ENCODE measurements at regions not wholly inside any gene's neighbourhood (a gene's known extent, or its start where the extent isn't known, plus 50 kb on each side); places are given as distances from the start of the nearest gene placed in this dataset.

- no peak for TF ChIP-seq POLR2A (IDR thresholded peaks at IDR 0.05)
- TF ChIP-seq, protein P1, sequence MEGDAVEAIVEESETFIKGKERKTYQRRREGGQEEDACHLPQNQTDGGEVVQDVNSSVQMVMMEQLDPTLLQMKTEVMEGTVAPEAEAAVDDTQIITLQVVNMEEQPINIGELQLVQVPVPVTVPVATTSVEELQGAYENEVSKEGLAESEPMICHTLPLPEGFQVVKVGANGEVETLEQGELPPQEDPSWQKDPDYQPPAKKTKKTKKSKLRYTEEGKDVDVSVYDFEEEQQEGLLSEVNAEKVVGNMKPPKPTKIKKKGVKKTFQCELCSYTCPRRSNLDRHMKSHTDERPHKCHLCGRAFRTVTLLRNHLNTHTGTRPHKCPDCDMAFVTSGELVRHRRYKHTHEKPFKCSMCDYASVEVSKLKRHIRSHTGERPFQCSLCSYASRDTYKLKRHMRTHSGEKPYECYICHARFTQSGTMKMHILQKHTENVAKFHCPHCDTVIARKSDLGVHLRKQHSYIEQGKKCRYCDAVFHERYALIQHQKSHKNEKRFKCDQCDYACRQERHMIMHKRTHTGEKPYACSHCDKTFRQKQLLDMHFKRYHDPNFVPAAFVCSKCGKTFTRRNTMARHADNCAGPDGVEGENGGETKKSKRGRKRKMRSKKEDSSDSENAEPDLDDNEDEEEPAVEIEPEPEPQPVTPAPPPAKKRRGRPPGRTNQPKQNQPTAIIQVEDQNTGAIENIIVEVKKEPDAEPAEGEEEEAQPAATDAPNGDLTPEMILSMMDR (IDR thresholded peaks at IDR 0.05) = no peak
- ATAC-seq = no peak
- 89% methylated on average over 13 of the region's 14 CpGs for WGBS (ENCODE audit: insufficient coverage, low coverage, low lambda C conversion rate, missing lambda C conversion rate)
- no peak for DNase-seq
- Histone ChIP-seq H3K4me3 (no peak overlapping the region), H3K27ac (no peak overlapping the region), H3K36me3 (no peaks in the 10 kb centered on the region), H3K9me3 (no peaks in the 10 kb centered on the region), H3K27me3 (no peaks in the 10 kb centered on the region), H3K4me1 (no peaks in the 10 kb centered on the region)
- intact Hi-C loops (cut with DNase I) = no loop called here
Observed at GRCh38 chr14:55760789-55761566, 181.0 kb downstream of the KTN1 start.

GRCh38 chr14:55761651-55762050 is 181.6 kb downstream of the KTN1 start:
- no peak overlapping the region for H3K4me3 ChIP-seq
- H3K36me3 ChIP-seq = no peaks in the 10 kb centered on the region
- no peaks in the 10 kb centered on the region for H3K27me3 ChIP-seq
- intact Hi-C loops (cut with DNase I) = no loop called here
- 100% methylated on average over 1 of the region's 1 CpG for WGBS (ENCODE audit: insufficient coverage, low coverage, low lambda C conversion rate, missing lambda C conversion rate)
- ATAC-seq (no peak), DNase-seq (no peak)
- TF ChIP-seq POLR2A (IDR thresholded peaks at IDR 0.05) = no peak
- TF ChIP-seq, protein P1 (IDR thresholded peaks at IDR 0.05) = no peak
- H3K9me3 ChIP-seq = no peaks in the 10 kb centered on the region
- H3K27ac ChIP-seq = no peak overlapping the region
- H3K4me1 ChIP-seq = no peaks in the 10 kb centered on the region

DNA sequence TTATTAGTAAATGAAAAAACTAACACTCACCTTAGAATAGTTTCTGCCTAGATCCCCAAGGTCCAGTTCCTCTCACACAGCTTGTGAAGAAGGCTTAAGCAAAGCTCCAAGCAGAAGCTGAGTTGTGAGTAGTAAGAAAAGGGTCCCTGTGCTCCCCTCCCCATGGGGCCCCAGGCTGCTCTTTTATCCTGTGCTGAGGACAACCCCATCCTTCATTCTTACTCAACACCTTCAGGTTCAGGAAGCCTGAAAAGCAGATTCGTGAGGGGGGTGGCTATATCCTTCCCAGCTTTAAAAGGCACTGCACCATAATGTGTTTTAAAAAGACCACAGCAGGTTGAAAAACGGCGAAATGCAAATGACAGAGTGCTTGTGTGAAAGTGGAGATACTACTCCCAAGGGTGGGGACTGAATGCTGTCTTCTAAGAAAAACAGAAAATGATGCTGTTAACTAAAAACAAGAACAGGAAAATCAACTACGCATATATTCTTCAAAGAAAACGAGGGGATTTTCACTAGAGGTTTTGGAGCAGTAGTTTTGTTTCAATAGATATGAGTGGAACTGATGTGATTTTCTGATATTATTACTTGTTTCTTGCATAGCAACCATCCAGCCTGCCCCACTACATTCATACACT is 182.7 kb downstream of the KTN1 start:
- H3K36me3 ChIP-seq = no peaks in the 10 kb centered on the region
- H3K27ac ChIP-seq = no peak overlapping the region
- no peaks in the 10 kb centered on the region for H3K4me1 ChIP-seq
- WGBS (ENCODE audit: insufficient coverage, low coverage, low lambda C conversion rate, missing lambda C conversion rate) = 29% methylated on average over 5 of the region's 5 CpGs
- intact Hi-C loops (cut with DNase I) = no loop called here
- DNase-seq = no peak
- no peak for ATAC-seq
- H3K27me3 ChIP-seq = no peaks in the 10 kb centered on the region
- no peaks in the 10 kb centered on the region for H3K9me3 ChIP-seq
- TF ChIP-seq, protein P1 (IDR thresholded peaks at IDR 0.05) = no peak
- TF ChIP-seq POLR2A (IDR thresholded peaks at IDR 0.05) = no peak
- H3K4me3 ChIP-seq = no peak overlapping the region

DNA sequence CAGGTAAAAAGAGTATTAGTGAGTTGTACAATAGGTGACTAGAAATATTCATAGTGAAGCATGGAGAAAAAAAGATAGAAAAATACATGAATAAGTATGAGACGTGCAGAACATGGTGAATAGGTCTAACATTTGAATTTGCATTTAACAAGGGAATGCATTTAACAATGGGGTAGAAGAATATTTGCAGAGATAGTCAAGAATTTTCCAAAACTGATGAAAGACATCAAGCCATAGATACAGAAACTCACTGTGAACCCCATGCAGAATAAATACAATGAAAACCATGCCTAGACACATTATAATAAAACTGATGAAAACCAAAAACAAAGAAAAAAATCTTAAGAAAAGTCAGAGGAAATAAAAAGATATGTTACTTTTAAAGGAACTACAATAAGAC is 184.8 kb downstream of the KTN1 start:
- Histone ChIP-seq H3K27me3 (no peaks in the 10 kb centered on the region), H3K4me1 (no peaks in the 10 kb centered on the region), H3K9me3 (no peaks in the 10 kb centered on the region), H3K27ac (no peak overlapping the region), H3K4me3 (no peak overlapping the region), H3K36me3 (no peaks in the 10 kb centered on the region)
- ATAC-seq = no peak
- TF ChIP-seq POLR2A (IDR thresholded peaks at IDR 0.05) = no peak
- TF ChIP-seq, protein P1 (IDR thresholded peaks at IDR 0.05) = no peak
- WGBS (ENCODE audit: insufficient coverage, low coverage, low lambda C conversion rate, missing lambda C conversion rate) = 35% methylated on average over 1 of the region's 1 CpG
- intact Hi-C loops (cut with DNase I) = no loop called here
- no peak for DNase-seq
